Activated CD4-positive, alpha-beta memory T cell treated with anti-CD3 and anti-CD28 coated beads for 36 hours (primary cell): ENCODE measurements at regions not wholly inside any gene's neighbourhood (a gene's known extent, or its start where the extent isn't known, plus 50 kb on each side); places are given as distances from the start of the nearest gene placed in this dataset.
A peak's percentile ranks its signal among the peaks of the same experiment; 100 is the strongest.

Experiments used
- CTCF ChIA-PET: fragments of 350-600 bp; sonication (Branson Sonifier 250); formaldehyde crosslinking; loops from one replicate; lab custom pipeline; 2021; ENCODE audit warnings: antibody characterized with exemption, inconsistent platforms; lab: Charles Lee
- POLR2A ChIA-PET: fragments of 350-600 bp; sonication (Branson Sonifier 250); formaldehyde crosslinking; loops from one replicate; lab custom pipeline; 2021; ENCODE audit warnings: antibody characterized with exemption; lab: Charles Lee
- DNase-seq: peaks from one replicate; pipeline ENCODE4 v3.0.0-alpha.2; 2020
- H3K27ac Mint-ChIP-seq: one replicate; pipeline ENCODE4 v1.8.0; 2021; ENCODE audit warnings: mixed read lengths
- H3K27me3 Mint-ChIP-seq: one replicate; pipeline ENCODE4 v1.8.0; 2021; ENCODE audit warnings: mixed read lengths
- H3K36me3 Mint-ChIP-seq: one replicate; pipeline ENCODE4 v1.8.0; 2021; ENCODE audit warnings: mixed read lengths
- H3K4me1 Mint-ChIP-seq: one replicate; pipeline ENCODE4 v1.8.0; 2021; ENCODE audit warnings: low read depth, mixed read lengths
- H3K4me3 Mint-ChIP-seq: one replicate; pipeline ENCODE4 v1.8.0; 2021; ENCODE audit warnings: mild to moderate bottlenecking, mixed read lengths
- H3K9me3 Mint-ChIP-seq: one replicate; pipeline ENCODE4 v1.8.0; 2021; ENCODE audit warnings: mixed read lengths
- intact Hi-C: fragments of 100-400 bp; cut with micrococcal nuclease; formaldehyde crosslinking; loops from one replicate; pipeline ENCODE4 v1.15.1; 2023

DNA sequence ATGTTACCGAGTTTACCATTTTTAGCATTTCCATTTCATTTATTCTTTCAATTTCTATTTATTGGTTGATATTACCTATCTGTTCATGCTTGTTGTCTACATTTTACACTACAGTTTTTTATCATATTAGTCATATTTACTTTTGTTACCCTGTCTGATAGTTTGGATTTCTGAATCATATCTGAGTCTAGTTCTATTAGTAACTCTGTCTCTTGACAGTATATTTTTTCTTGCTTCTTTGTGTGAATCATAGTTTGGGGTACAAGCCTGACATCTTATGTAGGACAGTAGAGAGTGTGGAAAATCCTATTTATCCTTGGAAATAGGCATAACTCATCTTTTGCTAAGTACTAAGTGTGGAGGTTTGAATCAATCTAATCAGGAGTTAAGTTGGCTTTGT, 263.9 kb upstream of the SESN3 start:
- Mint-ChIP-seq H3K27me3 (no peaks in the 10 kb centered on the region), H3K4me3 (no peak overlapping the region), H3K4me1 (no peaks in the 10 kb centered on the region), H3K27ac (no peak overlapping the region), H3K9me3 (peaks cover 14% of the 10 kb centered on the region), H3K36me3 (peaks cover 3% of the 10 kb centered on the region)
- ChIA-PET POLR2A (no interaction called here), CTCF (no interaction called here)
- intact Hi-C loops, result no loop called here
- no peak for DNase-seq

DNA sequence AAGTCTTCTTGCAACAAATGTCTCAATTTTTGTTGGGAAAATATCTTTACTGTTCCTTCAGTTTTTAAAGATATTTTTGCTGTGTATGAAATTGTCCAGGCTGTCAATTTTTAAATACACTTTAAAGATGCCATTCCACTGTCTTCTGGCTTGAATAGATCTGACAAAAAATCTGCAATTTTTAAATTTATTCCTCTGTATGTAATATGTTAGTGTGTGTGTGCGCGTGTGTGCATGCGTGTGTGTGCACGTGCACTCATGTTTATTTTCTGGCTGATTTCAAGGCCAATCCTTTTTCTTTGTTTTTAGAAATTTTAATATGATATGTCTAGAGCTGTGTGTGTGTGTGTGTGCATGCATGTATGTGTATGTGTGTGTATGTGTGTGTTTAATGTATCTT, 263.2 kb upstream of the SESN3 start:
- POLR2A ChIA-PET, result no interaction called here
- no peak for DNase-seq

GRCh38 chr11:95490625-95491024, 259.6 kb upstream of the SESN3 start:
- POLR2A ChIA-PET, result no interaction called here
- intact Hi-C loops, result no loop called here
- Mint-ChIP-seq H3K36me3 (peaks cover 3% of the 10 kb centered on the region), H3K9me3 (peaks cover 14% of the 10 kb centered on the region), H3K27ac (no peak overlapping the region), H3K27me3 (no peaks in the 10 kb centered on the region), H3K4me1 (peaks cover 7% of the 10 kb centered on the region), H3K4me3 (no peak overlapping the region)
- CTCF ChIA-PET, result no interaction called here
- no peak for DNase-seq

More for the DNA sequence above, 263.2 kb upstream of the SESN3 start:
- Mint-ChIP-seq H3K27me3 (no peaks in the 10 kb centered on the region), H3K9me3 (peaks cover 14% of the 10 kb centered on the region), H3K36me3 (peaks cover 3% of the 10 kb centered on the region), H3K4me3 (no peak overlapping the region), H3K4me1 (no peaks in the 10 kb centered on the region), H3K27ac (no peak overlapping the region)
- intact Hi-C loops, result no loop called here
- CTCF ChIA-PET, result no interaction called here

DNA sequence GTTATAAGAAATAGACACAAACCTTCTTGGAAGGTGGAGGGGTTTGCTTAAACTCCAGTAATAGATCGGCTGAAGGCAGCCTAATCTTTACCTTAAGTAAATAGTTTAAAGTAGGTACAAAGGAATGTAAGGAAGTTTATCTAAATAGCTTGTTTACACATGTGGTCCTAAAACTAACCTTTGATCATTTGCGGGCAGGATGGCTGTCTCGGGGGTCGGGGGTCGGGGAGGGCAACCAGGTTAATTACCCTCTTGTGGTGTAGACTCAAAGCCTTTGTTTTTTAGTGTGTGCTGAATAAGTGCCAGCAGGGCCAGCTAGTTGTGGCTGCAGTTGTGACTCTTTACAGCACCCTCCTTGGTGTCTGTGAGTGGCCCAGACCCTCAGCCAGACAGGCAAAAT, 256.9 kb upstream of the SESN3 start:
- Mint-ChIP-seq H3K4me3 (no peak overlapping the region), H3K4me1 (peaks cover 7% of the 10 kb centered on the region), H3K9me3 (peaks cover 8% of the 10 kb centered on the region), H3K27me3 (no peaks in the 10 kb centered on the region), H3K36me3 (peaks cover 3% of the 10 kb centered on the region), H3K27ac (no peak overlapping the region)
- intact Hi-C loops, result loop anchor here (1.0 kb wide), 1 partner anchor 68 kb away; no protein-coding TSS in a partner anchor
- CTCF ChIA-PET, result interaction anchor here (1.0 kb wide), 1 partner anchor 217 kb away, joined by 3 read pairs; no protein-coding TSS in a partner anchor
- POLR2A ChIA-PET, result no interaction called here
- DNase-seq, result no peak

GRCh38 chr11:95487391-95487790, 256.4 kb upstream of the SESN3 start:
- CTCF ChIA-PET, result interaction anchor here (1.0 kb wide), 1 partner anchor 218 kb away, joined by 3 read pairs; no protein-coding TSS in a partner anchor
- peak; percentile 67 for DNase-seq
- H3K9me3 Mint-ChIP-seq, result peaks cover 8% of the 10 kb centered on the region

DNA sequence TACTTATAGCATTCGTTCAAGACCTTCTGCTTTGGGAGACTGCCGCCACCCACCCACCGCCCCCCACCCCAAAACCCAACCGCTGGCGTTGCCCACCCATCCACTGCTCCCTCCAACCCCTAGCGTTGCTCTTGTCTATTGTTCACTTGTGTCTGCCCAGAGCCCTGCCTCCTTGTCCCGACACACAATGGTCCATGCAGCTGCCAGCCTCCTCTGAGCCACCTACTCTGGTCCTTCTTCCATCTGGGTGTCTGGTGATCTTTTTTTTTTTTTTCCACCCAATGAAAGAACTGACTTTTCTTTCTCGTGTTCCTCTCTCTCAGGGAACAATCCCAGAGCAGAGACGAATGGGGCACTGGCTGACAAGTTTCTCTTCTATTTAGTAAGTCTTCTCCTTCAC, 256.0 kb upstream of the SESN3 start:
- POLR2A ChIA-PET, result interaction anchor here (0.6 kb wide), 1 partner anchor 12 kb away, joined by 3 read pairs; no protein-coding TSS in a partner anchor
- CTCF ChIA-PET, result interaction anchor here (0.6 kb wide), 1 partner anchor 494 kb away, joined by 3 read pairs; no protein-coding TSS in a partner anchor
- DNase-seq, result no peak
- peaks cover 8% of the 10 kb centered on the region for H3K9me3 Mint-ChIP-seq
- H3K36me3 Mint-ChIP-seq, result peaks cover 3% of the 10 kb centered on the region
- H3K27me3 Mint-ChIP-seq, result no peaks in the 10 kb centered on the region
- peaks cover 7% of the 10 kb centered on the region for H3K4me1 Mint-ChIP-seq
- no peak overlapping the region for H3K27ac Mint-ChIP-seq
- H3K4me3 Mint-ChIP-seq, result no peak overlapping the region
- intact Hi-C loops, result loop anchor here (1.0 kb wide), 1 partner anchor 69 kb away; no protein-coding TSS in a partner anchor

More at GRCh38 chr11:95487391-95487790, 256.4 kb upstream of the SESN3 start:
- H3K27me3 Mint-ChIP-seq, result no peaks in the 10 kb centered on the region
- intact Hi-C loops, result loop anchor here (1.0 kb wide), 1 partner anchor 69 kb away; no protein-coding TSS in a partner anchor
- no peak overlapping the region for H3K4me3 Mint-ChIP-seq
- peaks cover 7% of the 10 kb centered on the region for H3K4me1 Mint-ChIP-seq
- H3K36me3 Mint-ChIP-seq, result peaks cover 3% of the 10 kb centered on the region
- H3K27ac Mint-ChIP-seq, result no peak overlapping the region
- POLR2A ChIA-PET, result no interaction called here

DNA sequence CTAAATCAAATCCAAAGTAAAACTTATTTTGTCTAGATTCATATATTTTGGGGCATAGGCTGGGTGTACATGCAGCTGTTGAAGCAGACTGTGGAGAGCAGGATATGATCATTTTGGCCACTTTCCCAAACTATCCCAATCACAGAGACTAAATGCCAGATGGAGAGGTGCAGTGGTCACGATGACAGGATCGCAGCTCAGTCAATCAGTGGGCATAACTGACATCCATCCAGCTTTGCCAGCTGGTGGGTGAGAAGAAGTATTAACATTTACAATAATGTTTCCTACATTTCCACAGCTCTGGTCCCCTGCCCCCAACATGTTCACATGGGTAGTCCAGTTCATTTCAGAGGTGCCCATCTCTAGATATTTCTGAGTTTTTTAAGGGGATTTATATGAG, 255.5 kb upstream of the SESN3 start:
- Mint-ChIP-seq H3K9me3 (peaks cover 8% of the 10 kb centered on the region), H3K27me3 (no peaks in the 10 kb centered on the region), H3K36me3 (peaks cover 3% of the 10 kb centered on the region), H3K4me1 (peaks cover 7% of the 10 kb centered on the region), H3K27ac (no peak overlapping the region), H3K4me3 (no peak overlapping the region)
- DNase-seq, result no peak
- intact Hi-C loops, result no loop called here
- ChIA-PET POLR2A (interaction anchor here (0.6 kb wide), 1 partner anchor 11 kb away, joined by 3 read pairs; no protein-coding TSS in a partner anchor), CTCF (interaction anchor here (0.6 kb wide), 1 partner anchor 493 kb away, joined by 3 read pairs; no protein-coding TSS in a partner anchor)

DNA sequence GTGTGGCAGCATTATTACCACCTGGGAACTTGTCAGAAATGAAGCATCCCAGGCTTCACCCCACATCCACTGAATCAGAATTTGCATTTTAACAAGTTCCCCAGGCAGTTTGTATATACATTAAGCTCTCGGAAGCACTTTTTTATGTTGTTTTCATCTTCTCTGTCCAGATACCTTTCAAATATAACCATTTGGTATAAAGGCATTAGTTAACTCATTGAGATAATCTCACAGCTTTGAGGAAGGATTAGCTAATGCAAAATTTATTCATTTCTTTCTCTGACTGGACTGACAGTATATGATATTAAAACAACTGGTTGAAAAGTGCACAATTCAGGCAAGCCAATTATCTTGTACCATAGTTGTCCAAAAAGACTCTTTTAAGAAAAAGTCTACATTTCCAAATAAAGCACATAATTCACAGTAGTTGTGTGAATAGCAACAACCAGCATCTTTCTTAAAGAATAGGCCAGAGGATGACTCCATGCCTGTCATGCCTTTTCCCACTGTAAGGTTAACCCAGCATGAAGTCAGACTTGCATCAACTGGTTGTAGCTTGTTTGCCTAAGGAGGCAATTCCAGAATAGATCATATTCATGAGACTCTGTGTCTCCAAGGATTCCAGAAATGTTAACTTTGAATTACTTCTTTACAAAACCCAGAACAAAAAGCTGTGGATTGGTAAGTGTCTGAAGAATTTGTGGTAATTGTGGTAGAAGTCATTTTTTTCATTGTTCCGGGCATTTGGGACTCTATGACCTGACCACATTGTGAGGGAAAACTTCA, 254.3 kb upstream of the SESN3 start:
- H3K36me3 Mint-ChIP-seq, result no peaks in the 10 kb centered on the region
- CTCF ChIA-PET, result no interaction called here
- no peaks in the 10 kb centered on the region for H3K27me3 Mint-ChIP-seq
- H3K27ac Mint-ChIP-seq, result no peak overlapping the region
- DNase-seq, result no peak
- POLR2A ChIA-PET, result no interaction called here
- H3K9me3 Mint-ChIP-seq, result no peaks in the 10 kb centered on the region
- H3K4me3 Mint-ChIP-seq, result no peak overlapping the region
- intact Hi-C loops, result no loop called here
- peaks cover 7% of the 10 kb centered on the region for H3K4me1 Mint-ChIP-seq

DNA sequence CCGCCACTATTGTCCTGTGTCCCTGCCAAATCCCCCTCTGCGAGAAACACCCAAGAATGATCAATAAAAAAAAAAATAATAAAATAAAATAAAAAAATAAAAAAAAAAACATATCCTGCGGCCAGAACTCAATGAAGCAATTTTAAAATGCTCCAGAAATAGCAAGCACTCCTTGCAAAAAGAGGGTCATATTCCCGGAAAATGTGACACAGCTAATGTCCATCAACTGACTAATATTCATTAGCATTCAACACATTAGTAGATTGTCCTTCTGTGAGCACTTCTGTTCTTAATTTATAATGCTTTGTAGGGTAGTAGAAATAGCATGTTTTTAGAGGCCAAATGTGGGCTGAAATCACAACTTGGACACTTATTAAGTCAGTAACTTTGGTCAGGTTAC, 252.3 kb upstream of the SESN3 start:
- ChIA-PET POLR2A (no interaction called here), CTCF (no interaction called here)
- no peak for DNase-seq
- H3K36me3 Mint-ChIP-seq, result no peaks in the 10 kb centered on the region
- H3K27ac Mint-ChIP-seq, result no peak overlapping the region
- no peak overlapping the region for H3K4me3 Mint-ChIP-seq
- no peaks in the 10 kb centered on the region for H3K27me3 Mint-ChIP-seq
- no peaks in the 10 kb centered on the region for H3K9me3 Mint-ChIP-seq
- intact Hi-C loops, result no loop called here
- H3K4me1 Mint-ChIP-seq, result peaks cover 7% of the 10 kb centered on the region

GRCh38 chr11:95478003-95478402, 247.0 kb upstream of the SESN3 start:
- Mint-ChIP-seq H3K27ac (no peak overlapping the region), H3K36me3 (no peaks in the 10 kb centered on the region), H3K27me3 (no peaks in the 10 kb centered on the region), H3K9me3 (no peaks in the 10 kb centered on the region), H3K4me1 (no peaks in the 10 kb centered on the region), H3K4me3 (no peak overlapping the region)
- intact Hi-C loops, result no loop called here
- DNase-seq, result no peak
- POLR2A ChIA-PET, result no interaction called here
- CTCF ChIA-PET, result no interaction called here

GRCh38 chr11:95469258-95469657, 238.3 kb upstream of the SESN3 start:
- intact Hi-C loops, result no loop called here
- POLR2A ChIA-PET, result no interaction called here
- no peak for DNase-seq
- H3K27ac Mint-ChIP-seq, result no peak overlapping the region
- H3K36me3 Mint-ChIP-seq, result no peaks in the 10 kb centered on the region
- no peaks in the 10 kb centered on the region for H3K27me3 Mint-ChIP-seq
- CTCF ChIA-PET, result no interaction called here
- peaks cover 5% of the 10 kb centered on the region for H3K9me3 Mint-ChIP-seq
- H3K4me1 Mint-ChIP-seq, result no peaks in the 10 kb centered on the region
- H3K4me3 Mint-ChIP-seq, result no peak overlapping the region

DNA sequence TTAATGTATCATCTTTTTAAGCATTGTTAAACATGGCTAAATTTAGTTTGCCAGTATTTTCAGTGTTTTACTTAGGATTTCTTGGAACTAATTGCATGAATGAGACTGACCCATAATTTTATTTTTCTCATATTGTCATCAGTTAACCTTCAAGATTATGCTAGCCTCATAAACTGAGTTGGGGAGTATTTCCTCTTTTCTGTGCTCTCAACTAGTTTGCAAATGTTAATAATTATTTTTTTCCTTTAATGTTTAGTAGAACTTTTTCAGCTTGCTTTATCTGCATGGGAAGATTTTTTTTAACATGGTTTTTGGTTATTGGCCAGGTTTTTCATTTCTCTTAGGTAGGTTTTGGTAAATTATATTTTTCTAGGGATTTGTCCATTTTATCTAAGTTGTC, 235.4 kb upstream of the SESN3 start:
- H3K27ac Mint-ChIP-seq, result no peak overlapping the region
- ChIA-PET CTCF (no interaction called here), POLR2A (no interaction called here)
- no peak overlapping the region for H3K4me3 Mint-ChIP-seq
- no peak for DNase-seq
- H3K9me3 Mint-ChIP-seq, result peaks cover 5% of the 10 kb centered on the region
- no peaks in the 10 kb centered on the region for H3K4me1 Mint-ChIP-seq
- intact Hi-C loops, result no loop called here
- no peaks in the 10 kb centered on the region for H3K27me3 Mint-ChIP-seq
- no peaks in the 10 kb centered on the region for H3K36me3 Mint-ChIP-seq
